Aorta (tissue), 5 donors: ENCODE measurements at regions not wholly inside any gene's neighbourhood (a gene's known extent, or its start where the extent isn't known, plus 50 kb on each side); places are given as distances from the start of the nearest gene placed in this dataset.
"Not testable (repeated sequence)": the region's sequence is repeated elsewhere in the genome, so short reads cannot be mapped to it uniquely, and the experiment has no call there.

Source experiments
- ATAC-seq: fragments of 200-7000 bp; cut with Tn5 transposase; one replicate; pipeline ENCODE4 v1.9.1; 2022; ENCODE audit warnings: moderate library complexity; ENCODE audit not compliant: low FRiP score
- DNase-seq, 2 donors: peaks; one replicate each; pipeline ENCODE4 v3.0.0-alpha.2; 2020
- H3K27ac ChIP-seq, 2 donors: one replicate each; pipeline ENCODE4 v1.5.1; 2013; ENCODE audit warnings: low read length in 2 of 2, mild to moderate bottlenecking in 2 of 2, moderate library complexity in 2 of 2, control low read depth in 1 of 2, inconsistent platforms in 1 of 2, low read depth in 1 of 2
- H3K27me3 ChIP-seq, 2 donors: one replicate each; pipeline ENCODE4 v1.6.1; 2013; ENCODE audit warnings: control low read depth in 1 of 2, low read length in 1 of 2, mild to moderate bottlenecking in 1 of 2, moderate library complexity in 1 of 2; ENCODE audit not compliant: insufficient read depth in 2 of 2, control insufficient read depth in 1 of 2
- H3K36me3 ChIP-seq, 2 donors: one replicate each; pipeline ENCODE4 v1.6.1; 2013; ENCODE audit warnings: control low read depth in 1 of 2, low read length in 1 of 2, mild to moderate bottlenecking in 1 of 2; ENCODE audit not compliant: insufficient read depth in 2 of 2, control insufficient read depth in 1 of 2
- H3K4me1 ChIP-seq, 2 donors: one replicate each; pipeline ENCODE4 v1.6.1; 2013; ENCODE audit warnings: low read length in 2 of 2, control low read depth in 1 of 2, mild to moderate bottlenecking in 1 of 2, moderate library complexity in 1 of 2; ENCODE audit not compliant: insufficient read depth in 2 of 2, control insufficient read depth in 1 of 2
- H3K4me3 ChIP-seq, 2 donors: one replicate each; pipeline ENCODE4 v1.5.1; 2013; ENCODE audit warnings: low read length in 2 of 2, control low read depth in 1 of 2, mild to moderate bottlenecking in 1 of 2
- H3K9me3 ChIP-seq: one replicate; pipeline ENCODE4 v1.6.1; 2013; ENCODE audit warnings: mild to moderate bottlenecking, low read length; ENCODE audit not compliant: control insufficient read depth
- WGBS, 2 donors: extraction: QIAGEN DNeasy Blood & Tissue Kit; methylation state at CpG; one replicate each; pipeline ENCODE4 v1.1.7; 2013; 5-methylcytosine and 5-hydroxymethylcytosine counted together
- intact Hi-C, 2 donors: fragments of 100-400 bp; cut with DNase I; formaldehyde crosslinking; loops; one replicate each; pipeline versions ENCODE4 v1.14.2 to v1.15.0; 2022
- donor health status: healthy with polysubstance abuse.
- donor health status: Bipolar disorder and iron deficiency.
- donor health status: DM: no; HTN: no; CAD: no.
- donor health status: DM: no; HTN: no; CAD: no.
- donor health status: DM: yes; HTN: yes; CAD: no.

DNA sequence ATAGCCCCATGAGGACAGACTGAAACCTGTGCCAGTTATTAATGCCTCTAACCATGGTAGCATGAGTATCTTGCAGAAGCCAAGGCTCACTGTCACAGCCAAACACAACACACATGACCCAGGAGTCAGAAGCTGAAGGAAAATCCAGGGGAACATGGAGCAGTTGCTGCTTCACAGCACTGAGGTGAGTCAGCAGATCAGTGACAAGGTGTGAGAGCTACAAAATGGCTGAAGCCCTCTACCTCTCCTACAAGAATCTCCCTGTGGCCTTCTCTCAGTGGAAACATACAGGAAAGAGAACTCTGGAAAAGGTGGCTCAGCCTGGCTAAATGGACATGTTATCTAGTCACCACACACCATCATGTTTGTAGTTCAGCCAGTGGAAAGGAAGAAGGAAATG is 93.5 kb downstream of the NAB1 start:
- peak overlapping the region in 1 of 2 donors; percentile 10 for H3K4me3 ChIP-seq
- H3K27ac ChIP-seq: no peak overlapping the region
- intact Hi-C loops: no loop called here
- peaks cover 4% of the 10 kb centered on the region for H3K9me3 ChIP-seq
- H3K27me3 ChIP-seq: no peaks in the 10 kb centered on the region
- H3K36me3 ChIP-seq: no peaks in the 10 kb centered on the region
- ATAC-seq (no peak), DNase-seq (no peak)
- H3K4me1 ChIP-seq: no peaks in the 10 kb centered on the region

DNA sequence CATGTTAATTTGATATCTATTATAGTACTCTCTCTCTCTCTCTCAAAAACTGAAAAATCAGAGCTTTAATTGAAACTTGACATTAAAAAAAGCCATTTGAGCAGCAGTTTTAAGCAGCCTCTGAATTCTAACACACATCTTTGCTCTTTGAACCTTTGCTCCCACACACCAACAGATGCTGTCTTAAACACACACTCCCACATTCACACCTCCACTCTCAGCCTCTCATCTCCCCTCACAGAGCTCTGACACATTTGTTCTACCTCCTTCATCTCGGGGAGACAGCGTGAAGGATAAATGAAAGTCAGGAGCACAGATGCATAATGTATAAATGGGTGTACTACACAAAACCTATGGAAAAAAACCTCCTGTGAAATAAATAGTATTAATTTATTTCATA is 95.2 kb downstream of the NAB1 start:
- intact Hi-C loops: no loop called here
- DNase-seq (no peak), ATAC-seq (no peak)
- Histone ChIP-seq H3K9me3 (peaks cover 4% of the 10 kb centered on the region), H3K27me3 (no peaks in the 10 kb centered on the region), H3K4me1 (no peaks in the 10 kb centered on the region), H3K27ac (no peak overlapping the region), H3K4me3 (no peak overlapping the region), H3K36me3 (no peaks in the 10 kb centered on the region)
- WGBS, 2 donors: 58 to 68% methylated on average over 2 of the region's 2 CpGs

DNA sequence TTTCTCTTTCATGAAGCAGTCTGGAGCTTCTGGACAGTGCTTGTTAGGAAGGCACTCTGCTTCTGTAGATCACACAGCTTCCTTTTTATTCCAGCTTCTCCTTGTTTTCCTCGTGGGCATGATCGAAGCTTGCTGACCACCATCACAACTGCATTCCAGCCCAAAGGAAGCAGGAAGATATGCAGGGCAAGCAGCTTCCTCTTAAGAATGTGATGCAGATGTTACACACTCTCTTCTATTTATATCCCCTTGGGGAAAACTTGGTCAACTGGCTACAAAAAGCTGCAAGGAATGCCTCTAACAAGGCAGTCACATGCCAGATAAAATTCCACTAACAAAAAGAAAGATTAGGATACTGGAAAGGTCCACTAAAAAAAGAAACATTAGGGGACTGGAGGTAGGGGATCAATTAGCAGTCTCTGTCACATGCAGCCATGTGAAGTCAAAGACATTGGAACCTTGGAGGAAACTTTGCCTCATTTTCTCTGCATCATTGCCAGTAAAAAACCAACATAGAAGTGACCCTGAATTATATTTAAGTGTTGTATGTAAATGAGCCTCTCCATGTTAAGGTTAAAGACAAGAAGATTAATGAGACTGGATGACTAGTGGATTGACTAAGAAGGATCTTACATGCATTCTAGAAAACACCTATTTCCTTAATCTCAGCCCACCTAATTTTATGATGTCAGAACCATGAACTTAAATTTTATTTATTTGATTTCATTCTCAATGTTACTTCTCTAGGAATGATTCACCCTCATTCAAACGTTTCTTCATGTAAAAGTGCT is 98.3 kb downstream of the NAB1 start:
- no peak for DNase-seq
- Histone ChIP-seq H3K27ac (no peak overlapping the region), H3K9me3 (peaks cover 4% of the 10 kb centered on the region), H3K36me3 (no peaks in the 10 kb centered on the region), H3K4me3 (no peak overlapping the region), H3K4me1 (no peaks in the 10 kb centered on the region), H3K27me3 (no peaks in the 10 kb centered on the region)
- 30 to 31% methylated on average over 3 of the region's 3 CpGs for WGBS, 2 donors
- intact Hi-C loops: no loop called here
- ATAC-seq: no peak

DNA sequence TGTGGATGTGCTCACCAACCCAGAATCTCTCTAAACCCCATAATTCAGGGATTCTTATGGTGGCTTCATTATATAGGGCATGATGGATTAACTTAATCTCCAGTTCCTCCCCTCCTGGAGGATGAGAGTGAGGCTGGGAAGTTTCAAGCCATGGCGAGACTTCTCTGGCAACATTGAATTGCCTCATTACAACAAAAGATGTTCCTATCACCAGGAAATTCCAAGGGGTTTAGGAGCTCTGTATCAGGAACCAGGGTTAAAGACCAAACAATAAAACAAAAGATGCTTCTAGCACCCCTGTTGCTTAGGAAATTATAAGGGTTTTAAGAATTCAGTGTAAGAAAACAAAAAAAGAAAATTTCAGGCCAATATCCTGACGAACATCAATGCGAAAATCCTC is 100.1 kb downstream of the NAB1 start:
- DNase-seq (no peak), ATAC-seq (no peak)
- 97 to 99% methylated on average over 3 of the region's 3 CpGs for WGBS, 2 donors
- no peaks in the 10 kb centered on the region for H3K27me3 ChIP-seq
- no peak overlapping the region for H3K27ac ChIP-seq
- no peaks in the 10 kb centered on the region for H3K9me3 ChIP-seq
- H3K4me1 ChIP-seq: no peaks in the 10 kb centered on the region
- intact Hi-C loops: no loop called here
- no peak overlapping the region for H3K4me3 ChIP-seq
- no peaks in the 10 kb centered on the region for H3K36me3 ChIP-seq

DNA sequence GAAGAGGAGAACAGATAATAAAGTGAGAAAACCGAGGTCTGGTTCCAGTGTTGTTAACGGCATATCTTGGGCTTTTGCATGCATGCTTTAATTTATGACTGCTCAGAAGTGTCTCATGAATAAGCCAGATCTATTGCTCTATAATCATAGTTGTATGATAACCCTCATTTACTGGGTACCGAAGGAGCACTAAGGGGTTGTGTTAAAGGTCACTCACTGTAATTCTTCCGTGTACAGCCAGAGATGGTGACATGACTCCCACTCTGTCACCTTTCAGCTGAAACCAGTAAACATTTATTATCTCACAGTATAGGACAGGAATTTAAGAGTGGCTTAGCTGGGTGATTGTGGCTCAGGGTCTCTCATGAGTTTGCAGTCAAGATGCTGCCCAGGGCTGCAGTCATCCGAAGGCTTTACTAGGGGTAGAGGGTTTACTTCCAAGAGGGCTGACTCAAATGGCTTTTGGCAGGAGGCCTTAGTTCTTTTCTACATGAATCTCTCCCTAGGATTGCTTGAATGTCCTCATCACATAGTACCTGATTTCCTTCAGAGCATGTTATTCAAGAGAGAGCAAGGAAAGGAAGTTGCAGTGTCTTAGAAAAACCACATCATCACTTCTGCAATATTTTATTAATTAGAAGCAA is 107.0 kb downstream of the NAB1 start:
- H3K36me3 ChIP-seq: no peaks in the 10 kb centered on the region
- intact Hi-C loops: no loop called here
- no peak overlapping the region for H3K27ac ChIP-seq
- no peak overlapping the region for H3K4me3 ChIP-seq
- 69 to 72% methylated on average over 5 of the region's 5 CpGs for WGBS, 2 donors
- no peaks in the 10 kb centered on the region for H3K9me3 ChIP-seq
- no peaks in the 10 kb centered on the region for H3K27me3 ChIP-seq
- ATAC-seq: no peak
- H3K4me1 ChIP-seq: no peaks in the 10 kb centered on the region
- no peak for DNase-seq

DNA sequence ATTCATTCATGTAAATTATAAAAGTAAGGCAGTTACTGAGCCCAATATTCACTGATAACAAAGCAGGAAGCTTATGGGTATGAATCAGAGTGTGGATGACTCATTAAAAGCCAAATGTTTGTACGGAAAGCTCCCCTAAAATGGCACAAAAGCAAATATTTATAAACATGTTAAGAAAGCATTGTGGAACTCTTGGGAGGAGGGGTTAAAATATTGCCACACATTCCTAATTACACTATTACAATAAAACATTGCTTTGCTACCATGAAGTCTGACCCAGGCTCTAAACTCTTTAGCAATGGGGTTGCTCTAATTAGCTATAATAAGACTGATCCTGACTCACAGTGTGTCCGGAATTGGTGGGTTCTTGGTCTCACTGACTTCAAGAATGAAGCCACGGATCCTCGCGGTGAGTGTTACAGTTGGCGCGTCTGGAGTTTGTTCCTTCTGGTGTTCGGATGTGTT is 110.9 kb downstream of the NAB1 start:
- ATAC-seq (no peak), DNase-seq (no peak)
- no peaks in the 10 kb centered on the region for H3K9me3 ChIP-seq
- no peaks in the 10 kb centered on the region for H3K36me3 ChIP-seq
- WGBS, 2 donors: 85 to 88% methylated on average over 8 of the region's 8 CpGs
- no peaks in the 10 kb centered on the region for H3K4me1 ChIP-seq
- no peaks in the 10 kb centered on the region for H3K27me3 ChIP-seq
- no peak overlapping the region for H3K27ac ChIP-seq
- H3K4me3 ChIP-seq: no peak overlapping the region
- intact Hi-C loops: no loop called here

DNA sequence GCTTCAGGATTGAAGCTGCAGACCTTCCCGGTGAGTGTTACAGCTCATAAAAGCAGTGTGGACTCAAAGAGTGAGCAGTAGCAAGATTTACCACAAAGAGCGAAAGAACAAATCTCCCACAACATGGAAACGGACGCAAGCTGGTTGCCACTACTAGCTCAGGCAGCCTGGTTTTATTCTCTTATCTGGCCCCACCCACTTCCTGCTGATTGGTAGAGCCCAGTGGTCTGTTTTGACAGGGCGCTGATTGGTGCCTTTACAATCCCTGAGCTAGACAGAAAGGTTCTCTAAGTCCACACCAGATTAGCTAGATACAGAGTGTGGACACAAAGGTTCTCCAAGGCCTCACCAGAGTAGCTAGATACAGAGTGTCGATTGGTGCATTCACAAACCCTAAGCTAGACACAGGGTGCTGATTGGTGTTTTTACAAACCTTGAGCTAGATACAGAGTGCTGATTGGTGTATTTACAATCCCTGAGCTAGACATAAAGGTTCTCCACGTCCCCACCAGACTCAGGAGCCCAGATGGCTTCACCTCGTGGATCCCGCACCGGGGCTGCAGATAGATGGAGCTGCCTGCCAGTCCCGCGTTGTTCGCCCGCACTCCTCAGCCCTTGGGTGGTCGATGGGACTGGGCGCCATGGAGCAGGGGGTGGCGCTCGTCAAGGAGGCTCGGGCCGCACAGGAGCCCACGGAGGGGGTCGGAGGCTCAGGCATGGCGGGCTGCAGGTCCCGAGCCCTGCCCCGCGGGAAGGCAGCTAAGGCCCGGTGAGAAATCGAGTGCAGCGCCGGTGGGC is 111.7 kb downstream of the NAB1 start:
- H3K9me3 ChIP-seq, H3K4me3 ChIP-seq, intact Hi-C loops, H3K27me3 ChIP-seq, ATAC-seq, H3K27ac ChIP-seq, DNase-seq, H3K4me1 ChIP-seq, H3K36me3 ChIP-seq: not testable (repeated sequence)
- WGBS, 2 donors: 59 to 62% methylated on average over 28 to 30 of the region's 30 CpGs

DNA sequence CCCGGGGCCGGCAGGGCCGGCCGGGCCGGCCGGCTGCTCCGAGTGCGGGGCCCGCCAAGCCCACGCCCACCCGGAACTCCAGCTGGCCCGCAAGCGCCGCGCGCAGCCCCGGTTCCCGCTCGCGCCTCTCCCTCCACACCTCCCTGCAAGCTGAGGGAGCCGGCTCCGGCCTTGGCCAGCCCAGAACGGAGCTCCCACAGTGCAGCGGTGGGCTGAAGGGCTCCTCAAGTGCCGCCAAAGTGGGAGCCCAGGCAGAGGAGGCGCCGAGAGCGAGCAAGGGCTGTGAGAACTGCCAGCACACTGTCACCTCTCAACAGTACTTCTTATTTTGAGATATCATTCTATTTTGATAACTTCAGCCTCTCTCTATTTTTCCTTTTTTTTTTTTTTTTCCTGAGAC is 112.3 kb downstream of the NAB1 start:
- H3K4me1 ChIP-seq, H3K36me3 ChIP-seq, H3K27me3 ChIP-seq, ATAC-seq, H3K4me3 ChIP-seq, H3K9me3 ChIP-seq, intact Hi-C loops, DNase-seq, H3K27ac ChIP-seq: not testable (repeated sequence)
- WGBS, 2 donors: 11 to 23% methylated on average over 6 to 28 of the region's 28 CpGs
